OCI-LY7 (cell line): ENCODE measurements at regions not wholly inside any gene's neighbourhood (a gene's known extent, or its start where the extent isn't known, plus 50 kb on each side); places are given as distances from the start of the nearest gene placed in this dataset.

Experiments
- BruUV-seq: library from RNA; stranded (reverse); fragments of 400-500 nt; replicated peaks from 2 replicates; lab custom pipeline; 2021; lab: Mats Ljungman, UMichigan
- CTCF ChIA-PET: fragments of 300-600 bp; sonication (Branson Sonifier 250); formaldehyde crosslinking; loops from one replicate; lab custom pipeline; 2022; ENCODE audit warnings: antibody characterized with exemption; ENCODE audit not compliant: unreplicated experiment; lab: Charles Lee
- POLR2A ChIA-PET: fragments of 300-600 bp; sonication (Branson Sonifier 250); formaldehyde crosslinking; loops from one replicate; lab custom pipeline; 2022; ENCODE audit warnings: antibody characterized with exemption; lab: Charles Lee
- DNase-seq: peaks from one replicate; pipeline ENCODE4 v3.0.0-alpha.2; 2015; ENCODE audit warnings: low spot score
- H2AFZ ChIP-seq: fragments of 200-600 bp; sonication (generic), shearing (Covaris generic); 2 replicates; pipeline ENCODE4 v1.6.1; 2014; ENCODE audit warnings: mild to moderate bottlenecking, antibody characterized with exemption, low read length, moderate library complexity
- H3K27ac ChIP-seq: fragments of 200-600 bp; sonication (generic); 2 replicates; pipeline ENCODE4 v1.5.1; 2014; ENCODE audit warnings: mixed run types, low read depth, mild to moderate bottlenecking, moderate library complexity, low read length, inconsistent platforms; ENCODE audit not compliant: poor library complexity, severe bottlenecking
- H3K36me3 ChIP-seq: fragments of 200-600 bp; sonication (generic); 2 replicates; pipeline ENCODE4 v1.6.1; 2014; ENCODE audit warnings: mild to moderate bottlenecking, antibody characterized with exemption, low read length, moderate library complexity, mixed read lengths; ENCODE audit not compliant: insufficient read depth
- H3K4me1 ChIP-seq: fragments of 200-600 bp; sonication (generic); 2 replicates; pipeline ENCODE4 v1.5.1; 2014; ENCODE audit warnings: mild to moderate bottlenecking, low read length; ENCODE audit not compliant: insufficient read depth, poor library complexity, severe bottlenecking
- H3K4me2 ChIP-seq: fragments of 200-600 bp; sonication (generic); 2 replicates; pipeline ENCODE4 v1.6.1; 2014; ENCODE audit warnings: mild to moderate bottlenecking, low read length
- H3K4me3 ChIP-seq: fragments of 200-600 bp; sonication (generic); 2 replicates; pipeline ENCODE4 v1.5.1; 2014; ENCODE audit warnings: mild to moderate bottlenecking, low read depth, low read length; ENCODE audit not compliant: poor library complexity, severe bottlenecking
- H3K79me2 ChIP-seq: fragments of 200-600 bp; sonication (generic); 2 replicates; pipeline ENCODE4 v1.6.1; 2016; ENCODE audit warnings: low read depth, mild to moderate bottlenecking, low read length, moderate library complexity, mixed read lengths; ENCODE audit not compliant: insufficient read depth
- H3K9me2 ChIP-seq: fragments of 200-600 bp; sonication (generic); 2 replicates; pipeline ENCODE4 v1.6.1; 2016; ENCODE audit warnings: mild to moderate bottlenecking, low read length, mixed read lengths; ENCODE audit not compliant: insufficient read depth
- H3K9me3 ChIP-seq: fragments of 200-600 bp; sonication (generic); 2 replicates; pipeline ENCODE4 v1.6.1; 2014; ENCODE audit warnings: mild to moderate bottlenecking, mixed run types, low read length, mixed read lengths
- H4K20me1 ChIP-seq: fragments of 200-600 bp; sonication (generic); 2 replicates; pipeline ENCODE4 v1.6.1; 2014; ENCODE audit warnings: mild to moderate bottlenecking, antibody characterized with exemption, low read length, moderate library complexity, mixed read lengths; ENCODE audit not compliant: insufficient read depth
- CTCF ChIP-seq: fragments of 200-600 bp; sonication (generic); conservative IDR thresholded peaks from 2 replicates; pipeline ENCODE4 v1.5.1; 2014; ENCODE audit warnings: mild to moderate bottlenecking, antibody characterized with exemption, low read length, moderate library complexity, mixed read lengths
- EZH2phosphoT487 ChIP-seq: fragments of 200-600 bp; sonication (generic); IDR thresholded peaks from 2 replicates; pipeline ENCODE4 v1.6.1; 2018; ENCODE audit warnings: low read depth, borderline replicate concordance, mild to moderate bottlenecking, mixed run types, antibody characterized with exemption, low read length, moderate library complexity, mixed read lengths
- intact Hi-C: fragments of 100-400 bp; cut with micrococcal nuclease; formaldehyde crosslinking; loops from one replicate; pipeline ENCODE4 v1.10.0; 2022; ENCODE audit not compliant: unreplicated experiment

- H3K9me2 ChIP-seq: no peaks in the 10 kb centered on the region
- CTCF ChIA-PET: no interaction called here
- no peaks in the 10 kb centered on the region for H3K79me2 ChIP-seq
- no peak overlapping the region for H3K27ac ChIP-seq
- no peaks in the 10 kb centered on the region for H3K4me1 ChIP-seq
- intact Hi-C loops: no loop called here
- no peak overlapping the region for H2AFZ ChIP-seq
- TF ChIP-seq CTCF (no peak), EZH2phosphoT487 (no peak)
- no peaks in the 10 kb centered on the region for H3K36me3 ChIP-seq
- H3K9me3 ChIP-seq: no peaks in the 10 kb centered on the region
- no peak for DNase-seq
- H3K4me3 ChIP-seq: no peak overlapping the region
- no peaks in the 10 kb centered on the region for H4K20me1 ChIP-seq
- H3K4me2 ChIP-seq: no peak overlapping the region
- no TSS peak for BruUV-seq
- POLR2A ChIA-PET: interaction anchor here (1.6 kb wide), 1 partner anchor 12 kb away, joined by 4 read pairs; no protein-coding TSS in a partner anchor
These were observed 284.6 kb upstream of the CRBN start for GRCh38 chr3:3464131-3464530.

GRCh38 chr3:3461317-3461716, 281.8 kb upstream of the CRBN start:
- Histone ChIP-seq H3K9me3 (no peaks in the 10 kb centered on the region), H3K36me3 (no peaks in the 10 kb centered on the region), H3K27ac (no peak overlapping the region), H3K4me3 (no peak overlapping the region), H3K9me2 (no peaks in the 10 kb centered on the region), H3K4me2 (no peak overlapping the region), H2AFZ (no peak overlapping the region), H3K4me1 (no peaks in the 10 kb centered on the region), H4K20me1 (no peaks in the 10 kb centered on the region), H3K79me2 (no peaks in the 10 kb centered on the region)
- CTCF ChIA-PET: no interaction called here
- TF ChIP-seq CTCF (no peak), EZH2phosphoT487 (no peak)
- DNase-seq: no peak
- POLR2A ChIA-PET: interaction anchor here (1.9 kb wide), 1 partner anchor 13 kb away, joined by 4 read pairs; no protein-coding TSS in a partner anchor
- intact Hi-C loops: no loop called here
- no TSS peak for BruUV-seq

GRCh38 chr3:3448468-3448867, 269.0 kb upstream of the CRBN start:
- Histone ChIP-seq H3K9me2 (no peaks in the 10 kb centered on the region), H3K4me1 (no peaks in the 10 kb centered on the region), H4K20me1 (no peaks in the 10 kb centered on the region), H3K36me3 (no peaks in the 10 kb centered on the region), H3K4me2 (no peak overlapping the region), H3K4me3 (no peak overlapping the region), H2AFZ (no peak overlapping the region), H3K9me3 (no peaks in the 10 kb centered on the region), H3K79me2 (no peaks in the 10 kb centered on the region), H3K27ac (no peak overlapping the region)
- intact Hi-C loops: no loop called here
- no TSS peak for BruUV-seq
- ChIA-PET POLR2A (no interaction called here), CTCF (no interaction called here)
- TF ChIP-seq EZH2phosphoT487 (no peak), CTCF (no peak)
- no peak for DNase-seq
